ENCODE measurements at regions not wholly inside any gene's neighbourhood (a gene's known extent, or its start where the extent isn't known, plus 50 kb on each side); places are given as distances from the start of the nearest gene placed in this dataset.

DNA sequence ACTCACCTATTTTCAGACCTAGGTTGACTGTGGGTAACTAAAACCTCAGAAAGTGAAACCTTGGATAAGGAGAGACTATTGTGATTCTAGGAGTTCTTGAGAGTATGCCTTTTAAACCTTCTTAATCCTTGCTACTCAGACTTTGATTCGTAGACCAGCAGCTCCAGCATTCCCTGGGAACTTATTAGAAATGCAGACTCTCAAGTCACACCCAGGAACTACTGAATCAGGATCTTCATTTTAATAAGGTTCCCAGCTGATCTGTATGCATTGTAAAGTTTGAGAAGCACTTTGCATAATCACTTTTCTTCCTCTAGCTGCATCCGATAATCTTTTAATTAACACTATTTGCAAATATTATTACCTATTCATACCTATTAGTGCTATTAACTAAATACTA lies 480.3 kb upstream of the KCNMB2 start:
- TF ChIP-seq, protein P1, sequence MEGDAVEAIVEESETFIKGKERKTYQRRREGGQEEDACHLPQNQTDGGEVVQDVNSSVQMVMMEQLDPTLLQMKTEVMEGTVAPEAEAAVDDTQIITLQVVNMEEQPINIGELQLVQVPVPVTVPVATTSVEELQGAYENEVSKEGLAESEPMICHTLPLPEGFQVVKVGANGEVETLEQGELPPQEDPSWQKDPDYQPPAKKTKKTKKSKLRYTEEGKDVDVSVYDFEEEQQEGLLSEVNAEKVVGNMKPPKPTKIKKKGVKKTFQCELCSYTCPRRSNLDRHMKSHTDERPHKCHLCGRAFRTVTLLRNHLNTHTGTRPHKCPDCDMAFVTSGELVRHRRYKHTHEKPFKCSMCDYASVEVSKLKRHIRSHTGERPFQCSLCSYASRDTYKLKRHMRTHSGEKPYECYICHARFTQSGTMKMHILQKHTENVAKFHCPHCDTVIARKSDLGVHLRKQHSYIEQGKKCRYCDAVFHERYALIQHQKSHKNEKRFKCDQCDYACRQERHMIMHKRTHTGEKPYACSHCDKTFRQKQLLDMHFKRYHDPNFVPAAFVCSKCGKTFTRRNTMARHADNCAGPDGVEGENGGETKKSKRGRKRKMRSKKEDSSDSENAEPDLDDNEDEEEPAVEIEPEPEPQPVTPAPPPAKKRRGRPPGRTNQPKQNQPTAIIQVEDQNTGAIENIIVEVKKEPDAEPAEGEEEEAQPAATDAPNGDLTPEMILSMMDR (conservative IDR thresholded peaks at IDR 0.05; ENCODE audit: low read length): no peak
- TF ChIP-seq EZH2phosphoT487 (IDR thresholded peaks at IDR 0.05; ENCODE audit: borderline replicate concordance): no peak

All from Loucy (cell line).